Breast epithelium (tissue), 4 donors: ENCODE measurements at regions not wholly inside any gene's neighbourhood (a gene's known extent, or its start where the extent isn't known, plus 50 kb on each side); places are given as distances from the start of the nearest gene placed in this dataset.
A peak's percentile ranks its signal among the peaks of the same experiment; 100 is the strongest.

ENCODE experiments used
- DNase-seq, 2 donors: peaks; one replicate each; pipeline ENCODE4 v3.0.0-alpha.2; 2019; ENCODE audit warnings: low spot score in 2 of 2
- H3K27ac ChIP-seq, 2 donors: fragments of 200-600 bp; sonication (generic) in 1 of 2; one replicate each; pipeline ENCODE4 v1.5.1; 2016 to 2019; ENCODE audit warnings: mild to moderate bottlenecking in 1 of 2
- H3K27me3 ChIP-seq, 2 donors: fragments of 200-600 bp; sonication (generic) in 1 of 2; one replicate each; pipeline versions ENCODE4 v1.5.1 to v1.6.0; 2017 to 2019; ENCODE audit warnings: control low read depth in 1 of 2, mild to moderate bottlenecking in 1 of 2
- H3K36me3 ChIP-seq: fragments of 200-600 bp; one replicate; pipeline ENCODE4 v1.5.1; 2019
- H3K4me1 ChIP-seq, 2 donors: fragments of 200-600 bp; sonication (generic); one replicate each; pipeline ENCODE4 v1.5.1; 2016 to 2019; ENCODE audit warnings: control low read depth in 1 of 2
- H3K4me3 ChIP-seq, 3 donors: fragments of 200-600 bp; sonication (generic); 1 replicate in 2 of 3; 2 replicates in 1 of 3; pipeline ENCODE4 v1.5.1; 2016 to 2019; ENCODE audit warnings: mild to moderate bottlenecking in 3 of 3, moderate library complexity in 2 of 3
- H3K9me3 ChIP-seq, 2 donors: fragments of 200-600 bp; sonication (generic) in 1 of 2; one replicate each; pipeline ENCODE4 v1.5.1; 2016 to 2019; ENCODE audit warnings: control low read depth in 1 of 2
- CTCF ChIP-seq, 3 donors: fragments of 450-650 bp; IDR thresholded peaks; one replicate each; pipeline ENCODE4 v1.5.1; 2016 to 2017; ENCODE audit warnings: antibody characterized with exemption in 3 of 3, mild to moderate bottlenecking in 3 of 3, moderate library complexity in 3 of 3
- POLR2A ChIP-seq: fragments of 450-650 bp; IDR thresholded peaks from one replicate; pipeline ENCODE4 v1.6.1; 2016; ENCODE audit warnings: antibody characterized with exemption, mild to moderate bottlenecking, moderate library complexity
- POLR2AphosphoS5 ChIP-seq, 3 donors: sonication (generic); formaldehyde crosslinking; IDR thresholded peaks; one replicate each; pipeline ENCODE4 v1.6.1; 2017; ENCODE audit warnings: antibody characterized with exemption in 3 of 3
- intact Hi-C: fragments of 100-400 bp; cut with DNase I; formaldehyde crosslinking; loops from one replicate; pipeline ENCODE4 v1.15.1; 2023; ENCODE audit warnings: low total_unique reads

GRCh38 chr11:116467823-116468222 is 305.0 kb downstream of the BUD13 start:
- intact Hi-C loops: no loop called here
- H3K9me3 ChIP-seq: no peaks in the 10 kb centered on the region
- H3K4me3 ChIP-seq: no peak overlapping the region
- peaks cover 0 to 13% of the 10 kb centered on the region in 2 donors for H3K27me3 ChIP-seq
- TF ChIP-seq POLR2A: no peak
- TF ChIP-seq POLR2AphosphoS5 (IDR thresholded peaks at IDR 0.05): no peak
- TF ChIP-seq CTCF (IDR thresholded peaks at IDR 0.05): no peak
- no peaks in the 10 kb centered on the region for H3K4me1 ChIP-seq
- no peak overlapping the region for H3K27ac ChIP-seq
- no peak for DNase-seq
- no peaks in the 10 kb centered on the region for H3K36me3 ChIP-seq

- intact Hi-C loops: no loop called here
- Histone ChIP-seq H3K27me3 (peaks cover 0 to 21% of the 10 kb centered on the region in 2 donors), H3K4me1 (no peaks in the 10 kb centered on the region), H3K9me3 (no peaks in the 10 kb centered on the region), H3K27ac (no peak overlapping the region), H3K36me3 (no peaks in the 10 kb centered on the region), H3K4me3 (no peak overlapping the region)
- no peak for DNase-seq
- TF ChIP-seq POLR2AphosphoS5 (IDR thresholded peaks at IDR 0.05): no peak
- TF ChIP-seq POLR2A: no peak
- TF ChIP-seq CTCF (IDR thresholded peaks at IDR 0.05): no peak
These were observed 306.0 kb downstream of the BUD13 start for GRCh38 chr11:116466801-116467200.

- Histone ChIP-seq H3K4me3 (no peak overlapping the region), H3K4me1 (no peaks in the 10 kb centered on the region), H3K27ac (no peak overlapping the region), H3K36me3 (no peaks in the 10 kb centered on the region), H3K27me3 (peaks cover 0 to 23% of the 10 kb centered on the region in 2 donors), H3K9me3 (no peaks in the 10 kb centered on the region)
- no peak for DNase-seq
- intact Hi-C loops: no loop called here
- TF ChIP-seq POLR2AphosphoS5 (IDR thresholded peaks at IDR 0.05) (no peak), CTCF (IDR thresholded peaks at IDR 0.05) (no peak), POLR2A (no peak)
These were observed 306.6 kb downstream of the BUD13 start for GRCh38 chr11:116466191-116466590.

- Histone ChIP-seq H3K9me3 (no peaks in the 10 kb centered on the region), H3K4me1 (no peaks in the 10 kb centered on the region), H3K27ac (no peak overlapping the region), H3K4me3 (no peak overlapping the region), H3K36me3 (no peaks in the 10 kb centered on the region), H3K27me3 (peaks cover 0 to 28% of the 10 kb centered on the region in 2 donors)
- peak in 1 of 2 donors; percentile 28 for DNase-seq
- intact Hi-C loops: no loop called here
- TF ChIP-seq POLR2A: no peak
- TF ChIP-seq CTCF (IDR thresholded peaks at IDR 0.05): no peak
- no peak for TF ChIP-seq POLR2AphosphoS5 (IDR thresholded peaks at IDR 0.05)
These were observed 307.7 kb downstream of the BUD13 start for GRCh38 chr11:116465056-116465455.

GRCh38 chr11:116461789-116462188 is 311.0 kb downstream of the BUD13 start:
- Histone ChIP-seq H3K4me1 (no peaks in the 10 kb centered on the region), H3K27ac (no peak overlapping the region), H3K36me3 (no peaks in the 10 kb centered on the region), H3K9me3 (no peaks in the 10 kb centered on the region), H3K27me3 (peaks cover 0 to 15% of the 10 kb centered on the region in 2 donors), H3K4me3 (no peak overlapping the region)
- TF ChIP-seq POLR2AphosphoS5 (IDR thresholded peaks at IDR 0.05): no peak
- TF ChIP-seq POLR2A: no peak
- no peak for TF ChIP-seq CTCF (IDR thresholded peaks at IDR 0.05)
- intact Hi-C loops: no loop called here
- no peak for DNase-seq
